ENCODE measurements at regions not wholly inside any gene's neighbourhood (a gene's known extent, or its start where the extent isn't known, plus 50 kb on each side); places are given as distances from the start of the nearest gene placed in this dataset.

GRCh38 chr2:219731173-219731572 lies 103.7 kb downstream of the SLC4A3 start:
- TF ChIP-seq CTCF (IDR thresholded peaks at IDR 0.05) (no peak), POLR2A (IDR thresholded peaks at IDR 0.05) (no peak)
